HepG2 (cell line): ENCODE measurements at regions not wholly inside any gene's neighbourhood (a gene's known extent, or its start where the extent isn't known, plus 50 kb on each side); places are given as distances from the start of the nearest gene placed in this dataset.

ENCODE experiments used
- ATAC-seq: fragments of 200-7000 bp; cut with Tn5 transposase; 3 replicates; pipeline ENCODE4 v1.9.1; 2020; ENCODE audit warnings: mild to moderate bottlenecking, moderate library complexity
- BruUV-seq: library from RNA; stranded (reverse); fragments of 400-500 nt; replicated peaks from 2 replicates; lab custom pipeline; 2021; lab: Mats Ljungman, UMichigan
- CTCF ChIA-PET: fragments of 300-600 bp; formaldehyde crosslinking; extraction: SDS; loops from one replicate; lab custom pipeline; 2021; ENCODE audit warnings: low total read pairs, inconsistent platforms, low intra/inter-chr PET ratio; lab: Yijun Ruan, JAX
- POLR2A ChIA-PET: fragments of 350-600 bp; sonication (Branson Sonifier 250); formaldehyde crosslinking; loops from one replicate; lab custom pipeline; 2020; ENCODE audit warnings: antibody characterized with exemption, inconsistent platforms; lab: Yijun Ruan, JAX
- DNase-seq: peaks from one replicate; pipeline ENCODE4 v3.0.0-alpha.2; 2015; ENCODE audit warnings: low spot score
- FAIRE-seq: peaks from 3 replicates; lab custom pipeline; 2011; peaks lifted over from hg19 to GRCh38; lab: Jason Lieb, UNC
- H2AFZ ChIP-seq: one replicate; pipeline ENCODE4 v1.6.1; 2011; ENCODE audit warnings: low read length, inconsistent platforms
- H3K27ac ChIP-seq: fragments of 300-600 bp; 3 replicates; pipeline ENCODE4 v1.8.0; 2011; ENCODE audit warnings: mixed run types, mild to moderate bottlenecking, mixed read lengths, low read length, inconsistent platforms; ENCODE audit not compliant: insufficient read depth; ENCODE audit errors: extremely low read length
- H3K27me3 ChIP-seq, 2 experiments: fragments of 200-600 bp in 1 of 2; 2 replicates in 1 of 2; 3 replicates in 1 of 2; pipeline versions ENCODE4 v1.6.0 to v1.8.0; 2011; ENCODE audit warnings: low read length in 2 of 2, mild to moderate bottlenecking in 2 of 2, moderate library complexity in 2 of 2, inconsistent platforms in 1 of 2; ENCODE audit not compliant: insufficient read depth in 2 of 2, control insufficient read depth in 1 of 2
- H3K36me3 ChIP-seq, 2 experiments: fragments of 200-600 bp in 1 of 2; replicated peaks in 1 of 2; 2 replicates in 1 of 2; 3 replicates in 1 of 2; pipeline versions ENCODE4 v1.5.1 to v1.8.0; 2011; ENCODE audit warnings: low read length in 2 of 2, inconsistent platforms in 1 of 2; ENCODE audit not compliant: insufficient read depth in 2 of 2, control insufficient read depth in 1 of 2
- H3K4me1 ChIP-seq: 2 replicates; pipeline ENCODE4 v1.5.1; 2012; ENCODE audit warnings: low read length, inconsistent platforms; ENCODE audit not compliant: insufficient read depth
- H3K4me2 ChIP-seq: 2 replicates; pipeline ENCODE4 v1.6.0; 2011; ENCODE audit warnings: low read depth, low read length, inconsistent platforms
- H3K4me3 ChIP-seq, 3 experiments: fragments of 200-600 bp in 1 of 3; sonication (generic), shearing (Covaris generic) in 1 of 3; replicated peaks in 1 of 3; 2 replicates each; pipeline ENCODE4 v1.5.1; 2011 to 2016; ENCODE audit warnings: low read length in 3 of 3, inconsistent platforms in 2 of 3, low read depth in 2 of 3, mild to moderate bottlenecking in 2 of 3, control low read depth in 1 of 3, mixed read lengths in 1 of 3; ENCODE audit not compliant: insufficient read depth in 1 of 3
- H3K79me2 ChIP-seq: one replicate; pipeline ENCODE4 v1.6.1; 2011; ENCODE audit warnings: low read length, inconsistent platforms; ENCODE audit not compliant: insufficient read depth
- H3K9ac ChIP-seq: 2 replicates; pipeline ENCODE4 v1.6.0; 2011; ENCODE audit warnings: mild to moderate bottlenecking, low read depth, low read length, inconsistent platforms; ENCODE audit not compliant: insufficient read depth
- H3K9me3 ChIP-seq: 2 replicates; pipeline ENCODE4 v1.5.1; 2012; ENCODE audit warnings: mild to moderate bottlenecking, low read length
- H4K20me1 ChIP-seq: 2 replicates; pipeline ENCODE4 v1.6.0; 2011; ENCODE audit warnings: inconsistent platforms, mild to moderate bottlenecking, low read length, moderate library complexity; ENCODE audit not compliant: insufficient read depth
- ELF1 ChIP-seq: sonication (generic); formaldehyde crosslinking; IDR thresholded peaks from 2 replicates; pipeline ENCODE4 v1.4.0; 2020; ENCODE audit warnings: missing genetic modification reagents
- HOXA7 ChIP-seq: sonication (generic); formaldehyde crosslinking; IDR thresholded peaks from 2 replicates; pipeline ENCODE4 v1.8.1; 2022; ENCODE audit warnings: mild to moderate bottlenecking, missing genetic modification reagents, moderate library complexity
- NFKBIZ ChIP-seq: IDR thresholded peaks from 2 replicates; pipeline ENCODE4 v1.6.1; 2018; ENCODE audit warnings: missing genetic modification reagents, missing compliant biosample characterization
- PPARG ChIP-seq: conservative IDR thresholded peaks from 2 replicates; pipeline ENCODE4 v1.6.1; 2016; ENCODE audit warnings: missing biosample characterization, missing genetic modification reagents
- TBX2 ChIP-seq: sonication (generic); formaldehyde crosslinking; IDR thresholded peaks from 2 replicates; pipeline ENCODE4 v1.5.0; 2020; ENCODE audit warnings: missing genetic modification reagents, mild to moderate bottlenecking, borderline replicate concordance
- ZBTB34 ChIP-seq: sonication (generic); formaldehyde crosslinking; IDR thresholded peaks from 2 replicates; pipeline ENCODE4 v1.8.0; 2022; ENCODE audit warnings: mild to moderate bottlenecking, missing genetic modification reagents
- ZNF12 ChIP-seq: sonication (generic); formaldehyde crosslinking; IDR thresholded peaks from 2 replicates; pipeline ENCODE4 v1.5.0; 2020; ENCODE audit warnings: missing genetic modification reagents
- ZNF317 ChIP-seq: sonication (generic); formaldehyde crosslinking; IDR thresholded peaks from 2 replicates; pipeline ENCODE4 v1.5.0; 2020; ENCODE audit warnings: mild to moderate bottlenecking, missing genetic modification reagents
- ZNF441 ChIP-seq: sonication (generic); formaldehyde crosslinking; IDR thresholded peaks from 2 replicates; pipeline ENCODE4 v1.7.0; 2021; ENCODE audit warnings: missing genetic modification reagents, borderline replicate concordance
- ZNF446 ChIP-seq: sonication (generic); formaldehyde crosslinking; IDR thresholded peaks from 2 replicates; pipeline ENCODE4 v1.5.0; 2020; ENCODE audit warnings: mild to moderate bottlenecking, missing genetic modification reagents
- ZNF496 ChIP-seq: sonication (generic); formaldehyde crosslinking; IDR thresholded peaks from 2 replicates; pipeline ENCODE4 v1.8.1; 2023; ENCODE audit warnings: mild to moderate bottlenecking, moderate library complexity, missing genetic modification reagents; ENCODE audit not compliant: insufficient replicate concordance
- ZNF501 ChIP-seq: sonication (generic); formaldehyde crosslinking; IDR thresholded peaks from 2 replicates; pipeline ENCODE4 v1.5.1; 2020; ENCODE audit warnings: mild to moderate bottlenecking, moderate library complexity, missing genetic modification reagents
- ZNF580 ChIP-seq: IDR thresholded peaks from 2 replicates; pipeline ENCODE4 v1.6.1; 2016; ENCODE audit warnings: low read depth, borderline replicate concordance
- ZNF619 ChIP-seq: sonication (generic); formaldehyde crosslinking; IDR thresholded peaks from 2 replicates; pipeline ENCODE4 v1.4.0; 2020; ENCODE audit warnings: mild to moderate bottlenecking, missing genetic modification reagents
- ZNF816 ChIP-seq: sonication (generic); formaldehyde crosslinking; IDR thresholded peaks from 2 replicates; pipeline ENCODE4 v1.8.0; 2022; ENCODE audit warnings: missing genetic modification reagents, mild to moderate bottlenecking, borderline replicate concordance
- ZSCAN30 ChIP-seq: sonication (generic); formaldehyde crosslinking; IDR thresholded peaks from 2 replicates; pipeline ENCODE4 v1.5.0; 2020; ENCODE audit warnings: mild to moderate bottlenecking, missing genetic modification reagents
- WGBS: methylation state at CpG from one replicate; pipeline ENCODE4 v1.1.6; 2017; ENCODE audit warnings: low lambda C conversion rate; 5-methylcytosine and 5-hydroxymethylcytosine counted together
- in situ Hi-C: cut with HindIII; loops from 2 replicates; pipeline ENCODE4 v1.10.0; 2017; ENCODE audit warnings: low pct_unique_long_range_greater_than_20kb; ENCODE audit not compliant: extremely low pct_ligation_motif_present
- intact Hi-C: fragments of 100-400 bp; cut with micrococcal nuclease; formaldehyde crosslinking; loops from one replicate; pipeline ENCODE4 v1.10.0; 2022; ENCODE audit not compliant: unreplicated experiment

GRCh38 chr10:83142074-83142563 is 997.2 kb upstream of the GHITM start:
- H2AFZ ChIP-seq = no peak overlapping the region
- no peaks in the 10 kb centered on the region; a peak in 1 of 5 replicates for H3K27me3 ChIP-seq
- in situ Hi-C loops = no loop called here
- no peak for FAIRE-seq
- ChIA-PET CTCF (no interaction called here), POLR2A (no interaction called here)
- no peak overlapping the region for H3K27ac ChIP-seq
- H3K4me1 ChIP-seq = no peaks in the 10 kb centered on the region
- no peak overlapping the region for H3K9ac ChIP-seq
- no peaks in the 10 kb centered on the region for H3K79me2 ChIP-seq
- 0% methylated on average over 3 of the region's 3 CpGs for WGBS
- peaks cover 43% of the 10 kb centered on the region for H3K9me3 ChIP-seq
- no peaks in the 10 kb centered on the region for H3K36me3 ChIP-seq
- ATAC-seq = no peak
- TF ChIP-seq ZNF441 (CRISPR knock-in tag) (no peak), ZNF496 (CRISPR knock-in tag) (no peak), ZBTB34 (CRISPR knock-in tag) (no peak), HOXA7 (no peak), PPARG (CRISPR knock-in tag) (no peak), ZNF12 (no peak), NFKBIZ (CRISPR knock-in tag) (no peak), ZNF317 (no peak), ZNF446 (CRISPR knock-in tag) (no peak), ELF1 (CRISPR knock-in tag) (no peak), ZSCAN30 (CRISPR knock-in tag) (no peak), ZNF501 (CRISPR knock-in tag) (no peak), ZNF816 (no peak), ZNF580 (CRISPR knock-in tag) (no peak), ZNF619 (CRISPR knock-in tag) (no peak), TBX2 (no peak)
- no peak overlapping the region for H3K4me2 ChIP-seq
- intact Hi-C loops = no loop called here
- H3K4me3 ChIP-seq = no peak overlapping the region
- no peak for DNase-seq
- BruUV-seq = no TSS peak
- no peaks in the 10 kb centered on the region for H4K20me1 ChIP-seq
